Activated CD4-positive, alpha-beta T cell treated with anti-CD3 and anti-CD28 coated beads, Interleukin-2, amount 50 U/mL, for 48 hours (primary cell): ENCODE measurements at regions not wholly inside any gene's neighbourhood (a gene's known extent, or its start where the extent isn't known, plus 50 kb on each side); places are given as distances from the start of the nearest gene placed in this dataset.

Experiments
- DNase-seq, 2 experiments: peaks; one replicate each; pipeline ENCODE4 v3.0.0-alpha.2; 2020

DNA sequence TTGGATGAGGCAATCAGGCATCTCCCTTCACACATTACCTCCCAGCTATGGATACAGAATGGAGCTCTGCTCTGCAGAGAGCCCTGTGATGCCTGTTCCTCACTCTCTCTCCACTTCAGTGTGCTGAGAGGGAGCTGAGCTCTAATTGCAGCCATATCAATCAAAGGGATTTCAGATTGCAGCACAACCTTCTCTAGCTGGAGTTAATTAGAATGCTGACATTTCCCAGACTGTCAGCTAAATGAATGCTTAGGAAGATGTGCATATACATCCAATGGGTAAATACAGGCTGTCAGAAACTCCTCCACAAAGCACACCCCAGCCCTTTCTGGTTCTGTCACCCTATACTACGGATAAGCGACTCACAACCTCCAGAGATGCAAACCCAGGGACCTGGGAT, 402.6 kb downstream of the EIPR1 start:
- DNase-seq: no peak

GRCh38 chr2:2960441-2961133, 417.0 kb downstream of the EIPR1 start:
- DNase-seq: no peak

- no peak for DNase-seq
Observed at GRCh38 chr2:2950403-2950952, 427.1 kb downstream of the EIPR1 start.

- DNase-seq: no peak
Observed at GRCh38 chr2:2947406-2947805, 430.2 kb downstream of the EIPR1 start.

DNA sequence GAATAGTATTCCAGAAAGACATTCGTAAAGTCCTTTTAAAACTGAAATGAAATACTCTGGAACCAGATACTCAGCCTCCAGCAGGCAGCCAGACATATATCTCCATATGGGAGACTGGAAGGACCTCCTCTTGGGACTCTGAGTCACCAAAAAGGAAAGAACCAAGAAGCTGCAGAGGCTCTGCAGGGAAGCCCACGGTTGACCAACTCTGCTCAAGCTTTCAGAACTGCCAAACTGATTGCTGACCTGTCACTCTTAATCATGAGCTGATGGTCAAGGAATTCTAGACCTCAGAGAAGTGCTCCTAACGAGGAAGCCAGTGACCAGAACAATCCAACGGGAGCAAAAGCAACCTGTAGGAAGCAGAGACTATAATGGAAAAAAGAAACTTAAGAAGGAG, 434.7 kb downstream of the EIPR1 start:
- no peak for DNase-seq

DNA sequence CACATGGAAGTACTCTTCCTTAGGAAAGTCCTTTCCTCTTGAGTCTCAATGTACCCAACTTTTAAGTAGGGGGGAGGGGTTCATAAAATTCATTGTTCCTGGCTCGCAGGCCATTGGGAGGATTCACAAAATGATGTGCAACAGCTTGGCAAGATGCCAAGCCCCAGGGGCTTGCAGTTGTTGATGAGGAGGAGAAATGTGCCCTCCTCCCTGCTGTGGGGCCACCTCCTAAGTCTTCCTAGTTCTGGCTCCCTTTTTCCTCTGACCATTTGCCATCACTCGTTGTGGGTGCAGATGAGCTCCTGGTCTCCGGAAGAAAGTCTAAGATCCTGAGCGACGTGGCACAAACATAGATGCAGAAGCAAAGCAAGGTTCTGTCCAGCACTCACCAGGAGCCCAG, 435.4 kb downstream of the EIPR1 start:
- no peak for DNase-seq

DNA sequence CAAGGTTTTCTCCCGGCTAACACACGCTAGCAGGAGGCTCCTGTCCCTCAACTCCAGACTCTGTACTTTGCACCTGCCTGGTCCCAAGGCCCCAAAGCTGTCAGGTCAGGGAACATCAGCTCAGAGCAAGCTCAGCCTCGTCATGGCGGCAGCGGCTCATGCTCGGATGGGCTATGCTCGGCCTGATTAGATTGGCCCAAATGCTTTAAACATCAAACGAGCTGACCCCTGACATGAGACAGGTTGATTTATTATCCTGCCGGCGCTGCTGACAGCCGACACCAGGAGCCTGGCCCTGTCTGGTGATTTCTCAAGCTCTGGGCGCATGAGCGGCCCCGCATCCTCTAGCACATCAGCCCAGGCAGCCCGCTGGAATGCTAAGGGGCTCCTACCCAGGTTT, 436.4 kb downstream of the EIPR1 start:
- no peak for DNase-seq

GRCh38 chr2:2940702-2941101, 436.9 kb downstream of the EIPR1 start:
- no peak for DNase-seq

DNA sequence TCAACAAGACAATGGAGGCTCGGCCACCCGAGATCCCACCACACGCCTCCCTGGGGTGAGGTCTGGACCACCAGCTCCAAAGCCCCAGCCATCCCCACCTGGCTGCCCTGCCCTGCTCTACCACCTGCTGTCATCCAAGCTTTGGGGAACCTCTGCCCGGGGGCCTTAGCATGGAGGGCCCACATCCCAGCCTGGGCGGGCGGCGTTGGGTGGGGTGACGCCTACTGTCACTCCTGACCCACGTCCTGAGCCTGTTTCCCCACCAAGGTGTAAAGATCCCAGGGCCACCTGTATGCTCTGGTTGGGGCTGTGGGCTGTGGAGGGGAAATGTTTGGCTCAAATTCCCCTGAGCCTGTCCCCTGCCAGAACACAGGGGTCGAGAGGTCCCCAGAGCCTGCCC, 437.6 kb downstream of the EIPR1 start:
- DNase-seq: no peak

DNA sequence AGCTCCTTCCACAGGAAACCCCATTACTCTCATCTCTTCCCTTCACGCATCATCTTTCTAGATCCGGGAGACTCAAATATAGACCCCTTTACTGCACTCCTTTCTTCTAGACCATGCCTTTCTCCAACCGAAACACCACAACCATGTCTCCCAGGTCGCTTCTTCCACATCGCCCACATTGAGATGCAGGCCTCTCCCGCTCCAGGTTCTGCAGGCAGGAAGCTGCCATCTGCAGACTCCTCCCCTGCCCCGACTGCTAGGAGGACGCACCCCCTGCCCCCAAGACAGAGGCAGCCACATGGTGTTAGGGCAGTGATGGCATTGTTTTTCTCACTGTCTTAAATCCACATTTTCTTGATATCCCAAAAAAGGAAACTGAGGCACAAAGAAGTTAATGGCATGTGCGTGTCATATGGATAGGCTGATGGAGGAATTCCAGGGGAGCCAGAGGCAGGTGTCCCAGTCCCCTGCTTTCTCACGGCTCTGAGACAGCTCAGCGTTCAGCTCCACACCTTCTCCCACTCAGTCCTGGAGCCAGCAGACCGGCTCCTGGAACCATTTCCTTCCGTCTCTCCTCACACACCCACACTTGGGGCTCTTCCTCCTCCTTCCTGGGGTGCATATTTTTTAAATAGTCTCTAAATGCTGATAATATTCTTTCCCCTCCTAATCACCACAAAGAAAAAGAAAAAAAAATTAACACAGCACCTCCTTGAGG, 438.4 kb downstream of the EIPR1 start:
- no peak for DNase-seq

- DNase-seq: no peak
Observed at GRCh38 chr2:2938481-2938880, 439.1 kb downstream of the EIPR1 start.

DNA sequence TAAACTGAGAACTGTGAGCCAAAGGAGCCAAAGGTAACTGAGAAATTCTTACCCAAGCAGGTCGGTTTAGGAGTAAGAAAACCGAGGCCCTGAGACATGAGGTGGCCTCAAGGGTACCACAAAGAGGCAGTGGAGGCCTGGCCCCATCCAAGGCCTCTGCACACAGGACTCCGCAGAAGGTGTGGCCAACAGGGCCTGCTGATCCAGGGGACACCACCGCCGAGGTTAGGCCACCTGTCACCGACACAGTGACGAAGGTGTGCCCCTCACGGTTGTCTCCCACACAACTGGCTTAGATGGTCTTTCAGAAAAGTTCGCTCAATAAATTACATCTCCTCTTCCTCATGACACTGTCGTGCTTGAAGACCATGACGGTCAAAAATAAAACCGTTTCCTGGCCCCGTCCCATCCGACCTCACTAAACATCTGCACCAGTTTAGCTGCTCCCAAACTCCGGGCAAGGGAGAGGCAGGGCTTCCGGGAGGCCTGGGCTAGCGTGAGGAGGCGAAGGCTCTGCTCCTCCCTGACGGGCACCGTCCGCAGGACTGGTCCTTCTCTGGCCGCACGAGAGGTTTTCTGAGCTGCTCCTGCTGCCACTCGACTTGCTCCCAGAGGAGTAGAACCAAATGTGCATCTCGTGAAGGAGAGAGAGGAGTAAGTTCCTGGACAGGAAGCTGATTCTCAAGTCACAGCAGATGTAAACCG, 442.0 kb downstream of the EIPR1 start:
- DNase-seq: no peak

DNA sequence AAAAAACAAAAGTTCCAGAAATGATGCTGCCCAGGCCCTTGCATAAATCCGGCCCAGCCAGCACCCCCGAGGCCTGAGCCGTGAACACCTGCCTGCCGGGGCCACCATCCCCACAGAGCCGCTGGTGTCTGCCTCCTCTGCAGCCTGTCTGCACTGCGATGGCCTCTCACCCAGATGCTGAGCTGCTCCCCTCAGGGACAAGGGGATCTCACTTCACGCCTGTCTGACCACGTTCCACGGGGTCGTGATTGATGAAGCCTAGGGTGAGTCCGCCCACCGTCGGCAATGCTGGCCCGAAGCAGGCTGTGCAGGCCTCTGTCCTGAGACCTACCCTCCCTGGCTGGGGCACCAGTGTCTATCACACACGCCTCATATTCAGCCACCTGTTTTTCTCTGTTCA, 444.2 kb downstream of the EIPR1 start:
- DNase-seq: no peak

- no peak for DNase-seq
Observed at GRCh38 chr2:2932692-2933305, 444.8 kb downstream of the EIPR1 start.

DNA sequence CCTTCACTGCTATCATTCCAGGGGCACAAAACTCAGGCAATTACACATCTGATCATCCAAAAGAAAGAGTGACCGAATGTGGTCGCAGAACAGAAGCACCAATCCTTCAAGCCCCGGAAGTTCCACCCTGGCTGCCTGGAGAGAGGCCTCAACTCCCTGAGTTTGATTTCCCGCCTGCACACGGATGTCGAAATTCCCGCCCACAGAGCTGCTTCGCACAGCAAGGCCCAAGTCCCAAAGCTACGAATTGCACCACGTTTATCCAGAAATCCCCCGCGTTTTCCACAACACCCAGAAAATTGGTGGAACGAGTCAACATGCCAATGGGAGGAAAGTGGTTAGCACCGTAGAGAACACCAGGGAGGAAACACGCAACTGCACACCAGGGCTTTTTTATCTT, 445.4 kb downstream of the EIPR1 start:
- DNase-seq: no peak

DNA sequence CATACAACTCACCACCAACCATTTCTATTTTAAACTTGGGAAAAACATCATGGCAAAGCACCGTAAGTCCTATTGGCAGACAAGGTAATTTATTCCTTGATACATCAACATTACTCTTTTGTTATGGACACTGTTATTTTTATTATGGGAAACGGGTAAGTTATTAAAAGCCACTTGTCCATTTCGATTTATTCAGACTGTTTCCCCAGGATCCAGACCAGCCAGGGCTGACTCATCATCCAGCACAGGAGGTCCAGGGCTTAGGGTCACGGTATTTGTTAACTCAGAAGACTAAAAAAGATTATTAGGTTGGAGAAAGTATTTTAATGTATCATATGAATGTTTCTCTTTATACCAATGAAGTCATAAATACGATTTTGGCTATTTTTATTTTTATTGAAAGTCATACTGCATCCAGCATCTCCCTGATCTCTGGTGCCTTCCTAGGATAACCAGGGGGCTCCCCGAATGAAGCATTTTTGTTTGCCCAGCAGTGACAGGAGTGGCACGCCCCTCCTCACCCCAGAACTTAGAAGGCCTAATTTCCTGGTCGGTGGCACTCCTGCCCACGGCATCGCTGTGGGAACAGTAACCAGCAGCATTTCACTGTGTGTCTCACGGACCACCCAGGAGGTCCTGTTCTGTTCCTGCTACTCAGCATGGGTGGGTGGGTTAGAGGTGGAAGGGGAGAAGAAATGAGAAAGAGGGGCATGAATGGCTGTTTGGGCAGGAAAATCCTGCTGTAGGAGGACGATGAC, 446.1 kb downstream of the EIPR1 start:
- DNase-seq: no peak

DNA sequence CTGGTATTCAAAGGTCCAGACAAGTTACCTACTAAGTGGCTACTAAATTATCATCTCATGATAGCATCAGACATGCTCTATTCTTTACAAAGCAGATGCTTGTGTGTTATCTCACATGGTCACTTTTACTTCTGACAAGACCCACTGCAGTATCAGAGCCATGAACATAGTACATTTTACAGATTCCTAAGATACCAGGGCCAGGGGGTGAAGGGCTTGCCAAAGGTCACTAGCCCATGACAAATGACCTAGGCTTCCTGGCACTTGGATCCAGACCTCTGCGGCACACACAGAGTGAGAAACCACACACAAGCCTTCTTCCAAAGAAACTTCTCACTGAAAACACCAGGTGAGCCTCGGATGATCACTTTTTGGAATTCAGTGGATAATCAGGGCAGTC, 446.8 kb downstream of the EIPR1 start:
- DNase-seq: no peak

- no peak for DNase-seq
Observed at GRCh38 chr2:2926858-2927175, 450.8 kb downstream of the EIPR1 start.

DNA sequence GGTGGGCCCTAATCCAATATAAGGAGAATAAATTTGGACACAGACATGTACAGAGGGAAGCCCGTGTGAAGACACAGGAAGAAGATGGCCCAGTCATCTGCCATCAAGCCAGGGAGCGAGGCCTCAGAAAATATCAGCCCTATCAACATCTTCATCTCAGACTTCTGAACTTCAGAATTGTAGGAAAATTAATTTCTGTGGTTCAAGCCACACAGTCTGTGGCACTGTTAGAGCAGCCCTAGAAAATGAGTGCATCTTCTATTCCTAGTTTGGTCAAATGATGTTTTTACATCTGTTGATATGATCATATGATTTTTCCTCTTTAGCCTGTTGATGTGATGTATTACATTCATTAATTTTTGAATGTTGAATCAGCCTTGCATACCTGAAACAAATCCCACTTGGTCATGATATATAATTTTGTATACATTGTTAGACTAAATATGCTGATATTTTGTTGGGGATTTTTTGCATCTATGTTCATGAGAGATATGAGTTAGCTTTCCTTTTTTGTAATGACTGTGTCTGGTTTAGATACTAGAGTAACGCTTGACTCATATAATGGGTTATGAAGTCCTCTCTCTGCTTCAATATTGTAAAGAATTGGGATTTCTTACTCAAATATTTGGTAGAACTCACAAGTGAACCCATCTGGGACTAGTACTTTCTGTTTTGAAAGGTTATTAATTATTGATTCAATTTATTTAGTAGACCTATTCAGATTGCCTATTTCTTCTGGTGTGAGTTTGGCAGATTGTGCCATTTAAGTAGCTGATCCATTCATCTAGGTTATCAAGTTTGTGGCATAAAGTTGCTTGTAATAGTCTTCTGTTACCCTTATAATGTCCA, 451.4 kb downstream of the EIPR1 start:
- DNase-seq: no peak

DNA sequence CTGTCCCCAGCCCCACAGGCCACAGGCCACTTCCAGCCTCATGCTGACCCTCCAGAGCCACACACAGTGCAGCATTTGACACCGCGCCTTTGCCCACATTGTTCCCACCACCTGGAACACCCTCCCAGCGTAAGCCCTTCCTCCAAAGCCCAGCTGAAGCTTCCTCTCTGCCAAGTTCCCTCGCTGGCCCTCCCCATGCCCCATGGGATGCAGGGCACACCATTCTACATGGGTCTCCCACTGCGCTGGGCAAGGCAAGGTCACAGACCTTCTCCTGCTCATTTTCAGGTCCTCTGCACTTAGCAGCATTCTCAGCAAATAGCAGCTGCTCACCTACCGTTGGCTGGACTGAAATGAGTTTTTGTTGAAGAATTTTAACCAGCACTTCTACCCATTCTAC, 455.5 kb downstream of the EIPR1 start:
- no peak for DNase-seq

GRCh38 chr2:2921011-2921720, 456.5 kb downstream of the EIPR1 start:
- no peak for DNase-seq
